ENCODE measurements at regions not wholly inside any gene's neighbourhood (a gene's known extent, or its start where the extent isn't known, plus 50 kb on each side); places are given as distances from the start of the nearest gene placed in this dataset.

- no peak for TF ChIP-seq CTCF (IDR thresholded peaks at IDR 0.05; ENCODE audit: control insufficient read depth, extremely low read depth, insufficient read depth)
- H3K4me3 ChIP-seq (ENCODE audit: low read depth, low read length) = no peak overlapping the region
- no peak for DNase-seq (ENCODE audit: low read depth)
Measured at GRCh38 chr17:79680318-79680695, 50.4 kb upstream of the ENPP7 start.

GRCh38 chr17:79679631-79680317 is 51.0 kb upstream of the ENPP7 start:
- DNase-seq (ENCODE audit: low read depth) = no peak
- no peak for TF ChIP-seq CTCF (IDR thresholded peaks at IDR 0.05; ENCODE audit: control insufficient read depth, extremely low read depth, insufficient read depth)
- H3K4me3 ChIP-seq (ENCODE audit: low read depth, low read length) = no peak overlapping the region

GRCh38 chr17:79678736-79679255 is 51.9 kb upstream of the ENPP7 start:
- no peak for TF ChIP-seq CTCF (IDR thresholded peaks at IDR 0.05; ENCODE audit: control insufficient read depth, extremely low read depth, insufficient read depth)
- DNase-seq (ENCODE audit: low read depth) = no peak
- H3K4me3 ChIP-seq (ENCODE audit: low read depth, low read length) = no peak overlapping the region

GRCh38 chr17:79678091-79678735 is 52.5 kb upstream of the ENPP7 start:
- H3K4me3 ChIP-seq (ENCODE audit: low read depth, low read length) = no peak overlapping the region
- TF ChIP-seq CTCF (IDR thresholded peaks at IDR 0.05; ENCODE audit: control insufficient read depth, extremely low read depth, insufficient read depth) = no peak
- no peak for DNase-seq (ENCODE audit: low read depth)

- DNase-seq (ENCODE audit: low read depth) = no peak
- TF ChIP-seq CTCF (IDR thresholded peaks at IDR 0.05; ENCODE audit: control insufficient read depth, extremely low read depth, insufficient read depth) = no peak
- no peak overlapping the region for H3K4me3 ChIP-seq (ENCODE audit: low read depth, low read length)
Measured at GRCh38 chr17:79677646-79678045, 53.1 kb upstream of the ENPP7 start.

GRCh38 chr17:79676796-79677195 is 53.9 kb upstream of the ENPP7 start:
- TF ChIP-seq CTCF (IDR thresholded peaks at IDR 0.05; ENCODE audit: control insufficient read depth, extremely low read depth, insufficient read depth) = no peak
- no peak overlapping the region for H3K4me3 ChIP-seq (ENCODE audit: low read depth, low read length)

GRCh38 chr17:79675413-79675725 is 55.4 kb upstream of the ENPP7 start:
- H3K4me3 ChIP-seq (ENCODE audit: low read depth, low read length) = no peak overlapping the region
- no peak for TF ChIP-seq CTCF (IDR thresholded peaks at IDR 0.05; ENCODE audit: control insufficient read depth, extremely low read depth, insufficient read depth)
- no peak for DNase-seq (ENCODE audit: low read depth)

More at GRCh38 chr17:79676796-79677195, 53.9 kb upstream of the ENPP7 start:
- DNase-seq (ENCODE audit: low read depth) = no peak
